Endothelial cell of umbilical vein (primary cell): ENCODE measurements at regions not wholly inside any gene's neighbourhood (a gene's known extent, or its start where the extent isn't known, plus 50 kb on each side); places are given as distances from the start of the nearest gene placed in this dataset.

ENCODE experiments used
- GATA2 ChIP-seq: IDR thresholded peaks from 2 replicates; pipeline ENCODE4 v1.7.0; 2011; ENCODE audit warnings: low read depth, mild to moderate bottlenecking, moderate library complexity, mixed read lengths, low read length; ENCODE audit not compliant: insufficient read length, insufficient read depth
- POLR2A ChIP-seq: IDR thresholded peaks from 2 replicates; pipeline ENCODE4 v1.6.1; 2012; ENCODE audit warnings: low read depth, mild to moderate bottlenecking, control low read depth, low read length
- POLR2AphosphoS5 ChIP-seq: IDR thresholded peaks from 2 replicates; pipeline ENCODE4 v1.6.1; 2012; ENCODE audit warnings: low read depth, mild to moderate bottlenecking, control low read depth, low read length, moderate library complexity; ENCODE audit not compliant: insufficient read depth
- TF ChIP-seq, protein P1 (sequence below), 2 donors: IDR thresholded peaks; 1 replicate in 1 of 2; 2 replicates in 1 of 2; pipeline ENCODE4 v1.5.1; 2011; ENCODE audit warnings: low read length in 2 of 2, mild to moderate bottlenecking in 2 of 2, moderate library complexity in 2 of 2, control low read depth in 1 of 2, inconsistent platforms in 1 of 2, low read depth in 1 of 2; ENCODE audit not compliant: insufficient read depth in 1 of 2; ENCODE audit errors: extremely low read depth in 1 of 2

- TF ChIP-seq, protein P1, sequence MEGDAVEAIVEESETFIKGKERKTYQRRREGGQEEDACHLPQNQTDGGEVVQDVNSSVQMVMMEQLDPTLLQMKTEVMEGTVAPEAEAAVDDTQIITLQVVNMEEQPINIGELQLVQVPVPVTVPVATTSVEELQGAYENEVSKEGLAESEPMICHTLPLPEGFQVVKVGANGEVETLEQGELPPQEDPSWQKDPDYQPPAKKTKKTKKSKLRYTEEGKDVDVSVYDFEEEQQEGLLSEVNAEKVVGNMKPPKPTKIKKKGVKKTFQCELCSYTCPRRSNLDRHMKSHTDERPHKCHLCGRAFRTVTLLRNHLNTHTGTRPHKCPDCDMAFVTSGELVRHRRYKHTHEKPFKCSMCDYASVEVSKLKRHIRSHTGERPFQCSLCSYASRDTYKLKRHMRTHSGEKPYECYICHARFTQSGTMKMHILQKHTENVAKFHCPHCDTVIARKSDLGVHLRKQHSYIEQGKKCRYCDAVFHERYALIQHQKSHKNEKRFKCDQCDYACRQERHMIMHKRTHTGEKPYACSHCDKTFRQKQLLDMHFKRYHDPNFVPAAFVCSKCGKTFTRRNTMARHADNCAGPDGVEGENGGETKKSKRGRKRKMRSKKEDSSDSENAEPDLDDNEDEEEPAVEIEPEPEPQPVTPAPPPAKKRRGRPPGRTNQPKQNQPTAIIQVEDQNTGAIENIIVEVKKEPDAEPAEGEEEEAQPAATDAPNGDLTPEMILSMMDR (IDR thresholded peaks at IDR 0.05; ENCODE audit: extremely low read depth in 1 of 2, insufficient read depth in 1 of 2, low read depth in 1 of 2, low read length in 2 of 2), result no peak
- TF ChIP-seq POLR2AphosphoS5 (no peak), POLR2A (no peak), GATA2 (no peak)
Measured at GRCh38 chr4:37533286-37534033, 152.7 kb downstream of the RELL1 start.
